ENCODE measurements at regions not wholly inside any gene's neighbourhood (a gene's known extent, or its start where the extent isn't known, plus 50 kb on each side); places are given as distances from the start of the nearest gene placed in this dataset.

GRCh38 chr11:69400140-69400539 is 81.3 kb upstream of the LINC01488 start (continued):
- no peak for TF ChIP-seq EZH2phosphoT487 (IDR thresholded peaks at IDR 0.05; ENCODE audit: borderline replicate concordance)
- no peak for TF ChIP-seq YY1 (IDR thresholded peaks at IDR 0.05; ENCODE audit: extremely low read depth, insufficient replicate concordance, low read depth, low read length)
- TF ChIP-seq POLR2A (IDR thresholded peaks at IDR 0.05; ENCODE audit: borderline replicate concordance, extremely low read depth, insufficient read depth, insufficient read length), result no peak
- no peak for TF ChIP-seq SP1 (IDR thresholded peaks at IDR 0.05; ENCODE audit: low read depth)
- no peak for TF ChIP-seq RAD21 (IDR thresholded peaks at IDR 0.05; ENCODE audit: low read depth)
- TF ChIP-seq ZBTB33 (IDR thresholded peaks at IDR 0.05; ENCODE audit: extremely low read depth, insufficient replicate concordance, low read length), result no peak
- no peak for TF ChIP-seq SIN3A (IDR thresholded peaks at IDR 0.05; ENCODE audit: low read depth)

GRCh38 chr11:69400771-69401590 is 80.5 kb upstream of the LINC01488 start:
- intact Hi-C loops (cut with micrococcal nuclease), result no loop called here
- ChIA-PET RAD21 (ENCODE audit: low non-redundant PET in 1 of 2, low total read pairs in 2 of 2, uncharacterized antibody in 2 of 2, unreplicated experiment in 2 of 2) (no interaction called here), CTCF (no interaction called here), POLR2A (no interaction called here)
- Histone ChIP-seq H3K9ac (ENCODE audit: low read length) (no peak overlapping the region), H4K20me1 (ENCODE audit: insufficient read depth) (no peaks in the 10 kb centered on the region), H3K9me2 (ENCODE audit: insufficient read depth) (no peaks in the 10 kb centered on the region), H3K9me3 (ENCODE audit: control insufficient read depth in 1 of 2, insufficient read depth in 1 of 2, low read depth in 1 of 2, low read length in 2 of 2) (no peaks in the 10 kb centered on the region; a peak in 1 of 4 replicates), H3K36me3 (ENCODE audit: control insufficient read depth in 1 of 2, insufficient read depth in 2 of 2, low read length in 2 of 2) (no peaks in the 10 kb centered on the region), H3K4me3 (replicated peaks in 1 of 2; ENCODE audit: low read depth in 1 of 2, low read length in 2 of 2) (no peak overlapping the region), H2AFZ (ENCODE audit: low read depth, low read length, poor library complexity, severe bottlenecking) (no peak overlapping the region), H3K79me2 (ENCODE audit: insufficient read depth, low read length) (no peaks in the 10 kb centered on the region), H3K27me3 (ENCODE audit: insufficient read depth, low read length) (no peaks in the 10 kb centered on the region), H3K4me1 (ENCODE audit: control insufficient read depth in 1 of 2, insufficient read depth in 2 of 2, low read length in 2 of 2) (peaks cover 0 to 12% of the 10 kb centered on the region in 2 experiments; a peak in 1 of 4 replicates), H3K27ac (ENCODE audit: low read depth, low read length) (no peak overlapping the region), H3K4me2 (ENCODE audit: low read length) (no peak overlapping the region)
- BruUV-seq (replicated peaks), result no TSS peak
- ATAC-seq (no peak), DNase-seq (ENCODE audit: low read depth, low spot score) (no peak)
- TF ChIP-seq POLR2A (IDR thresholded peaks at IDR 0.05; ENCODE audit: borderline replicate concordance, extremely low read depth, insufficient read depth, insufficient read length) (no peak), RAD21 (IDR thresholded peaks at IDR 0.05; ENCODE audit: low read depth) (no peak), EZH2 (IDR thresholded peaks at IDR 0.05) (no peak), CBX3 (IDR thresholded peaks at IDR 0.05; ENCODE audit: low read depth) (no peak)
